Lower leg skin (tissue), 4 donors: ENCODE measurements at regions not wholly inside any gene's neighbourhood (a gene's known extent, or its start where the extent isn't known, plus 50 kb on each side); places are given as distances from the start of the nearest gene placed in this dataset.

ENCODE experiments used
- DNase-seq, 2 donors: peaks; one replicate each; pipeline ENCODE4 v3.0.0-alpha.2; 2019; ENCODE audit warnings: low spot score in 2 of 2
- H3K4me3 ChIP-seq: fragments of 200-600 bp; sonication (generic); 2 replicates; pipeline ENCODE4 v1.5.1; 2017; ENCODE audit warnings: mild to moderate bottlenecking, low read depth; ENCODE audit not compliant: poor library complexity, severe bottlenecking
- POLR2A ChIP-seq, 2 donors: fragments of 450-650 bp; IDR thresholded peaks; one replicate each; pipeline ENCODE4 v1.6.1; 2016 to 2017; ENCODE audit warnings: antibody characterized with exemption in 2 of 2, mild to moderate bottlenecking in 1 of 2, moderate library complexity in 1 of 2
- WGBS, 2 donors: methylation state at CpG; one replicate each; pipeline ENCODE4 v1.1.5; 2018; 5-methylcytosine and 5-hydroxymethylcytosine counted together
- intact Hi-C: fragments of 100-400 bp; cut with DNase I; formaldehyde crosslinking; loops from one replicate; pipeline ENCODE4 v1.15.0; 2023; ENCODE audit warnings: low total_unique reads
- TF ChIP-seq, protein P1 (sequence below), 3 donors: fragments of 450-650 bp; IDR thresholded peaks; one replicate each; pipeline ENCODE4 v1.5.1; 2016; ENCODE audit warnings: antibody characterized with exemption in 3 of 3, mild to moderate bottlenecking in 3 of 3, moderate library complexity in 2 of 3

DNA sequence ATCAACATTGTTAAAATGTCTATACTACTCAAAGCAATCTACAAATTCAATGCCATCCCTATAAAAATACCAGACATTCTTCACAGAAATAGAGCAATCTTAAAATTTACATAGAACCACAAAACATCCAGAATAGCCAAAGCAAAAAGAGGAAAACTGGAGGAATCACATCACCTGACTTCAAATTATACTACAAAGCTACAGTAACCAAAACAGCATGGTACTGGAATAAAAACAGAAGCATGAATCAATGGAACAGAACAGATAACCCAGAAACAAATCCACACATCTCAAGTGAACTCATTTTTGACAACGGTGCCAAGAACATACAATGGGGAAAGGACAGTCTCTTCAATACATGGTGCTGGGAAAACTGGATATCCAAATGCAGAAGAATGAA, 87.3 kb upstream of the EGFR start:
- intact Hi-C loops, result no loop called here
- WGBS, 2 donors, result 89% methylated on average over 1 of the region's 1 CpG
- no peak for DNase-seq
- no peak overlapping the region for H3K4me3 ChIP-seq
- no peak for TF ChIP-seq POLR2A (IDR thresholded peaks at IDR 0.05)
- TF ChIP-seq, protein P1, sequence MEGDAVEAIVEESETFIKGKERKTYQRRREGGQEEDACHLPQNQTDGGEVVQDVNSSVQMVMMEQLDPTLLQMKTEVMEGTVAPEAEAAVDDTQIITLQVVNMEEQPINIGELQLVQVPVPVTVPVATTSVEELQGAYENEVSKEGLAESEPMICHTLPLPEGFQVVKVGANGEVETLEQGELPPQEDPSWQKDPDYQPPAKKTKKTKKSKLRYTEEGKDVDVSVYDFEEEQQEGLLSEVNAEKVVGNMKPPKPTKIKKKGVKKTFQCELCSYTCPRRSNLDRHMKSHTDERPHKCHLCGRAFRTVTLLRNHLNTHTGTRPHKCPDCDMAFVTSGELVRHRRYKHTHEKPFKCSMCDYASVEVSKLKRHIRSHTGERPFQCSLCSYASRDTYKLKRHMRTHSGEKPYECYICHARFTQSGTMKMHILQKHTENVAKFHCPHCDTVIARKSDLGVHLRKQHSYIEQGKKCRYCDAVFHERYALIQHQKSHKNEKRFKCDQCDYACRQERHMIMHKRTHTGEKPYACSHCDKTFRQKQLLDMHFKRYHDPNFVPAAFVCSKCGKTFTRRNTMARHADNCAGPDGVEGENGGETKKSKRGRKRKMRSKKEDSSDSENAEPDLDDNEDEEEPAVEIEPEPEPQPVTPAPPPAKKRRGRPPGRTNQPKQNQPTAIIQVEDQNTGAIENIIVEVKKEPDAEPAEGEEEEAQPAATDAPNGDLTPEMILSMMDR (IDR thresholded peaks at IDR 0.05), result no peak

DNA sequence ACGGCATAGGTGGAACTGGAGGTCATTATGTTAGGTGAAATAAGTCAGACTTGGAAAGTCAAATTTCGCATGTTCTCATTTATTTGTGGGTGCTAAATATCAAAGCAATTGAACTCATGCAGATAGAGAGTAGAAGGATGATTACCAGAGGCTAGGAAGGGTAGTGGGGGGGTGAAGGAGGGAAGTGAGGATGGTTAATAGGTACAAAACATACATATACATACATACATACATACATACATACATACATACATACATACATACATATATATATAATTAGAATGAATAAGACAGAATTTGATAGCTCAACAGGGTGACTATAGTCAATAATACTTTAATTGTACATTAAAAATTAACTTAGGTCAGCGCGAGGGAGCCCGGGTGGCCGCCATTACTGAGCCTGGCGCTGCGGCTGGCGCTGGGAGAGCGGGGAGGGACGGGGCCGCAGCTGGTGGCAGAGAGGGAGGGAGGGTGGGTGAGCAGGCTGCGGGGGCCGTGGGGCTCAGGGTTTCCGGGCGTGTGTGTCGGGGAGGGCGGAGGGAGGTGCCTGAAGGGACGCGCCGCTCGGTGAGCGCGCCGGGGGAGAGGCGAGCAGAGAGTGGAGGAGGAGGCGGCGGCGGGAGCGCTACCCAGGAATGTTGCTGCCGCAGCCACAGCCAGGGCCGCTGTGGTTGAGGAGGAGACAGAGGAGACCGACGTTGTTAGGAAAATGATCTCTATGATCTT, 85.8 kb upstream of the EGFR start:
- intact Hi-C loops, result no loop called here
- no peak overlapping the region for H3K4me3 ChIP-seq
- peak in 1 of 2 donors; percentile 91 for DNase-seq
- TF ChIP-seq, protein P1 (IDR thresholded peaks at IDR 0.05), result no peak
- TF ChIP-seq POLR2A (IDR thresholded peaks at IDR 0.05), result no peak
- 5 to 6% methylated on average over 34 of the region's 34 CpGs for WGBS, 2 donors

DNA sequence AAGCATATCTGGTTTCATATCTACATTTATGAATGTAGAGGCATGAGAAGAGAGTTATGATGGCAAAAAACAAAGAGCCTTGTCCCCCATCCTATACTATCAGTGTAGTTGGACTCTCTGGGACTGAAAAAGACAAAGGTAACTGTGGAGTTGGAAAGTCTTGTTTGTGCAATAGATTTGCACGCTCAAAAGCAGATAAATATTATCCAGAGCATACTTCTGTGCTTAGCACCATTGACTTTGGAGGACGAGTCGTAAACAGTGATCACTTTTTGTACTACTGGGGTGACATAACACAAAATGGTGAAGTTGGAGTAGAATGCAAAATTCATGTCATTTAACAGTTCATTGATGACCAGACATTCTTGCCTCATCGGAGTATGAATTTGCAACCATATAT, 85.2 kb upstream of the EGFR start:
- DNase-seq, result no peak
- H3K4me3 ChIP-seq, result no peak overlapping the region
- no peak for TF ChIP-seq POLR2A (IDR thresholded peaks at IDR 0.05)
- TF ChIP-seq, protein P1 (IDR thresholded peaks at IDR 0.05), result no peak
- intact Hi-C loops, result no loop called here
- WGBS, 2 donors, result 49 to 53% methylated on average over 4 of the region's 4 CpGs

DNA sequence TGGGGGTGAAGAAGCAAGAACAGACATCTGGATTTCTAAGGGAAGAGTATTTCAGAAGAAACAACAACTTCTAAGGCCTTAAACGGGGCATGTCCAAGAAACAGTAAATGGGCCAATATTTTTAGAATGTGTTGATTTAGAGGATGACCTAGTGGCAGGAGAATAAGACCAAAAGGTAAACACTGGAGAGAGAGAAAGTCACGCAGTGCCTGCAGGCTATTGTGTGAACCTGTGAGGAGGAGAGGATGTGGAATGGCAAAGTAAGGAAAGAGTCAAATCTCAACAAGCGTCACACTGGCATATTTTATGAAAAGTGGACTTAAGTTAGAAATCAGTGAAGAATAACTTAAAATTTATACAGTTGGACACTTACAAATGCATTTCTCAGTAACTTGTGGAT, 78.1 kb upstream of the EGFR start:
- no peak for DNase-seq
- 82 to 91% methylated on average over 3 of the region's 3 CpGs for WGBS, 2 donors
- H3K4me3 ChIP-seq, result no peak overlapping the region
- TF ChIP-seq, protein P1 (IDR thresholded peaks at IDR 0.05), result no peak
- no peak for TF ChIP-seq POLR2A (IDR thresholded peaks at IDR 0.05)
- intact Hi-C loops, result no loop called here

DNA sequence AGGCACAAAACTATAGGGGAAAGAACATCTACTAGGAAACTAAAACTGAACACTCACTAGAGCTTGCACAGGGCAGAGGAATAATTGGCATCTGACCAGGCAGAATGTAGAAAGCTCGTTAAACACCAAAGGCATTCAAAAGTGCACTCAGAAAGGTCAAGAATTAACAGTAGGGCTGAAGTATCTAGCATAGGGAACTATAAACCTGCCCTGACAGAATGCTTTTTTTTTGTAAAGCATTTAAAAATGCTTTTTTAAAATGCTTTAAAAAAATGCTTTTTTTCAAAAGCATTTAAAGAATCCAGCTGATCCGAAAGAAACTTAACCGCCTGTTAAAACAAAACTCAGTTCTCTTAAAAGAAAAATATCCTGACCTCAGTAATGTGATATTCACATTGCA, 74.6 kb upstream of the EGFR start:
- TF ChIP-seq POLR2A (IDR thresholded peaks at IDR 0.05), result no peak
- TF ChIP-seq, protein P1 (IDR thresholded peaks at IDR 0.05), result no peak
- H3K4me3 ChIP-seq, result no peak overlapping the region
- intact Hi-C loops, result no loop called here
- no peak for DNase-seq
- 50 to 68% methylated on average over 3 of the region's 3 CpGs for WGBS, 2 donors

DNA sequence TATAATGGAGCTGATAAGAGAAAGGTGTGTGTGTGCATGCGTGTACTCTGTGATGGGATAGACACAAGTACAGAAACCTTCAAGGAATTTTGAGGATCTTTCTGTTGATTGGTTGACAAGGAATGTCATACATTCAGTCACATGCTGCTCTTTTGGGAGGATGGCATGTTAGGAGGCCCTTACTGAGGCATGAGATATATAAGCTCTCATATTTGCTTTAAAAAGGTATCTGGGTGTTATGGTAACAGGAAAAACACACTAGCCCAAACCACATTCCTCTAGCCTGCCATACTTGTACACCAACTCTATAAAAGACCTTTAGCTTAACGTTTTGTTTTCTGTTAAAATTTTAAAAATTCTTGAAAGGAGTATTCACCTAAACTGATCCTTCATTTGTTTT, 72.5 kb upstream of the EGFR start:
- TF ChIP-seq, protein P1 (IDR thresholded peaks at IDR 0.05), result no peak
- no peak for TF ChIP-seq POLR2A (IDR thresholded peaks at IDR 0.05)
- H3K4me3 ChIP-seq, result no peak overlapping the region
- intact Hi-C loops, result no loop called here
- WGBS, 2 donors, result 62 to 65% methylated on average over 2 of the region's 2 CpGs
- no peak for DNase-seq
